ENCODE measurements at regions not wholly inside any gene's neighbourhood (a gene's known extent, or its start where the extent isn't known, plus 50 kb on each side); places are given as distances from the start of the nearest gene placed in this dataset.
A peak's percentile ranks its signal among the peaks of the same experiment; 100 is the strongest.

GRCh38 chr3:13135811-13136321 is 62.6 kb upstream of the IQSEC1 start:
- TF ChIP-seq ZFX (IDR thresholded peaks at IDR 0.05) (no peak), CTCF (conservative IDR thresholded peaks at IDR 0.05) (no peak)

DNA sequence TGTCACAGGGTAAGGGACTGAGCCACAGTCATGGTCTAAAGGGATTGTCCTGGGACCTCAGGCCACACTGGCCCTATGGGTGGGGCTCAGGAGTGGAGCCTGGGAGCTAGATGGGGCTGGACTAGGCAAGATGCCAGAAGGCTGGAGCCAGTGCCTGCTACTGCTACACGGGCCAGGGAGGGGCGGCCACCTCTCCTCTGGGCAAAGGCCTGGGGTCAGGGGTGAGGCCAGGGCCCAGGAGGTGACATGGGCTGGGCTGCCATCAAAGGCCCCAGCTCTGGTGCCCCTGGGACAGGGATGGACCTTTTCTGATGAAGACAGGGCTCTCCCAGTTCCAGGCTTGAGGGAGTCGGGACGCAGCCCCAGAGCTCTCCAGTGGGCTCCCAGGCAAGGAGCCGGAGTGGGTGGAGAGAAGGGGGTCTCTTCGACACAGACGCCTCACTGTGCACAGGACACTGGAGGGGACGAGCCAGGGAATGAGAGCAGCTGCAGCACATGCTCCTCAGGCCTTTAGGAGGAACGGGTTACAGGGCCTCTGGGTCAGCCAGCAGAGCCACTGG is 62.1 kb upstream of the IQSEC1 start:
- TF ChIP-seq CTCF (conservative IDR thresholded peaks at IDR 0.05) (no peak), ZFX (IDR thresholded peaks at IDR 0.05) (no peak)
- H3K27ac ChIP-seq = no peak overlapping the region; the same call in 1 of the 2 replicates

More at GRCh38 chr3:13135811-13136321, 62.6 kb upstream of the IQSEC1 start:
- peak overlapping the region; percentile 26; the same call in 1 of the 2 replicates for H3K27ac ChIP-seq

- H3K27ac ChIP-seq = no peak overlapping the region
- TF ChIP-seq ZFX (IDR thresholded peaks at IDR 0.05) = no peak
Measured at GRCh38 chr3:13134879-13135206, 61.6 kb upstream of the IQSEC1 start.

DNA sequence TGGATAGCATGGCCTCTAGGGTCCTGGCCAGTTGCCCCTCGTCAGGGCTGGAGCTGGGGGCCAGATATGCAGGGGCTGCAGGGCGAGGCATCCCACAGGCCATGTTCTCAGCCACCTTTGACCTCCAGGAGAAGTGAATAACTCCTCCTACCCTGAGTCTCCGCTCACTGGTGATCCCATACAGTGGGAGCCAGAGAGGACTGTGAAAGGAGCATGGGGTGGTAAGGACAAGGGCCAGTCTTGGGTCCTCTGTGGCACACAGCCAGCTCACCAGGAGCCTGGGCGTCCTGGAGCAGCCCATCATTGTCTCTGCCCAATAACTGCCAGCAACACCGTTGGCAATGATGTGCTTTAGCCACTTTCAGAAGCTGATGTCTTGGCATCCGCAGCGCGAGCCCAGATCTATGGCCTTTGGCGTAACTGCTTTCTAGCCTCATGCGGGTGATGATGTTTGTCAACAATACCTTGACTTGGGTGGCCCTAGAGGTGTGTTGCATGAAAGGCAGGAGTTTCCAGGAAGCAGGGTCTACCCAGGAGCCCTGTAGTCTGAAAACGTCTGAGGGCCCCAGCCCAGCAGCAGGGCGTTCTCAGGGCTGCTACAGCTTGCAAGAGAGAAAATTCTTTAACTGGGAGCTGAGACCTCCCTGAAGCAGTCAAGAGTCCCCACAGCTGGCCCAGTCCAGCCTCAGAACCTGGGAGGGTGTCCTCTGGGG is 61.1 kb upstream of the IQSEC1 start:
- no peak for TF ChIP-seq ZFX (IDR thresholded peaks at IDR 0.05)
- no peak for TF ChIP-seq CTCF (conservative IDR thresholded peaks at IDR 0.05)
- no peak overlapping the region for H3K27ac ChIP-seq

DNA sequence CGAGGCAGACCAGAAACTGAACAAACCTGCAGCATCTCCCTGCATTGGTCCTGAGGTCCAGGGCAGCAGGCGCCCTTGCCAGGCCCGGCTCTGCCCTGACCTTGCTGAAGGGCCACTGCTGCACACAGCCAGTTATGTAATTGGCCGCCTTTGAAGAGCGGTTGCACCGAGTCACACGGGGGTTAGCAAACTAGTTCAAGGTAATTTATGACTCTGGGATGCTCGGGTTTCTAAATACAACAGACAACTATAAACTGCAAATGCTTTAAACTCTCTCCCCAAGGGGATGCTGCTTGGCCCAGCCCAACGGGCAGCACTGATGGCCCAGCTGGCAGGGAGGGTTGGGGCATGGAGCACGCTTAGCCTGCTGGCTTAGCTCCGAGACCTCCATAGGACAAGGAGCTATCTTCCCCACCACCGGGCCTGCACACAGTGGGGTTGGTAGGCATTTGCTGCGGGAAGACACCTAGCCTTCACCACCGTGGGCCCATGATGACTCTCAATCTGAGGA is 60.3 kb upstream of the IQSEC1 start:
- TF ChIP-seq CTCF (conservative IDR thresholded peaks at IDR 0.05) = no peak
- TF ChIP-seq ZFX (IDR thresholded peaks at IDR 0.05) = no peak
- no peak overlapping the region for H3K27ac ChIP-seq

GRCh38 chr3:13132731-13133410 is 59.6 kb upstream of the IQSEC1 start:
- TF ChIP-seq CTCF (conservative IDR thresholded peaks at IDR 0.05) (no peak), ZFX (IDR thresholded peaks at IDR 0.05) (no peak)
- H3K27ac ChIP-seq = no peak overlapping the region

DNA sequence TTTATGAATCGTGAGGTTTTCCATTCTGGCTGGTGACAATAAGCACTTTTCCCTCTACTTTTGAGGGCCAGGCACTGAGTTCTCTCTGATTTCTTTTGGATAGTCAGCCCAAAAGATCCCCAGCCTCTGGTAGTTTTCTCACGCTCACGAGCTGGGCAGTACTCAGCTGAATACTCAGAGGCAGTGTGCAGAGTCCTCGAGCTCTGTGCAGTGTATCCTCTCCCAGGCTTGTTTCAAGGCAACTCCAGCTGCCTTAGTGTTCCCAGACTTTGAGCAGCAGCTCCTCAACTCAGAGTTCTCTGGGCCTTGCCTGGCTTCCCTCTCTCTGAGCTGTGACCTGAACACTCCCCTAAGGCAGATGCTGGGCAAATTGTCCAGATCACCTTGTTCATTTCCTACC is 59.1 kb upstream of the IQSEC1 start:
- no peak for TF ChIP-seq ZFX (IDR thresholded peaks at IDR 0.05)
- TF ChIP-seq CTCF (conservative IDR thresholded peaks at IDR 0.05) = no peak
- H3K27ac ChIP-seq = no peak overlapping the region
